HFF-Myc (cell line): ENCODE measurements at regions not wholly inside any gene's neighbourhood (a gene's known extent, or its start where the extent isn't known, plus 50 kb on each side); places are given as distances from the start of the nearest gene placed in this dataset.

ENCODE experiments used
- DNase-seq: peaks from one replicate; pipeline ENCODE4 v3.0.0-alpha.2; 2011; ENCODE audit warnings: low read depth; ENCODE audit errors: extremely low read depth
- H3K4me3 ChIP-seq: replicated peaks from 2 replicates; pipeline ENCODE4 v1.5.1; 2011; ENCODE audit warnings: low read depth, mild to moderate bottlenecking, control low read depth, low read length
- TF ChIP-seq, protein P1 (sequence below): IDR thresholded peaks from 2 replicates; pipeline ENCODE4 v1.5.1; 2012; ENCODE audit warnings: mild to moderate bottlenecking, low read depth, low read length, control low read depth; ENCODE audit errors: missing control alignments

DNA sequence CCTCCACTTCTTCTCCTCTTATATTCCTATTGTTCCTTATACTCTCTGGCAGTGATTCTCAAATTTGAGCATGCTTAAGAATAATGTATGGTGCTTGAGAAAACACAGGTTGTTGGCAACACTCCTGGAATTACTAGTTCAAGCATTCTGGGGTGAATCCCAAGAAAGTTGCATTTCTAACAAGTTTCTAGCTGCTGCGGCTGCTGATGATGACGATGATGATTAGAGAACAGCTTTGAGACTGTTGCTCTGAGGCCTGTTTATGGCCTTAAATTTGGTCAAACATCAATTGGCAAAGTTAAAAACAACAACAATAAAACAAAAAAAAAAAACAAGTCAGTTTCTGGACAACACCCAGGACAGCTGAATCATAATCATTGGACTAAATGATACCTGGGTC lies 961.9 kb downstream of the CDH11 start:
- DNase-seq: no peak
- TF ChIP-seq, protein P1, sequence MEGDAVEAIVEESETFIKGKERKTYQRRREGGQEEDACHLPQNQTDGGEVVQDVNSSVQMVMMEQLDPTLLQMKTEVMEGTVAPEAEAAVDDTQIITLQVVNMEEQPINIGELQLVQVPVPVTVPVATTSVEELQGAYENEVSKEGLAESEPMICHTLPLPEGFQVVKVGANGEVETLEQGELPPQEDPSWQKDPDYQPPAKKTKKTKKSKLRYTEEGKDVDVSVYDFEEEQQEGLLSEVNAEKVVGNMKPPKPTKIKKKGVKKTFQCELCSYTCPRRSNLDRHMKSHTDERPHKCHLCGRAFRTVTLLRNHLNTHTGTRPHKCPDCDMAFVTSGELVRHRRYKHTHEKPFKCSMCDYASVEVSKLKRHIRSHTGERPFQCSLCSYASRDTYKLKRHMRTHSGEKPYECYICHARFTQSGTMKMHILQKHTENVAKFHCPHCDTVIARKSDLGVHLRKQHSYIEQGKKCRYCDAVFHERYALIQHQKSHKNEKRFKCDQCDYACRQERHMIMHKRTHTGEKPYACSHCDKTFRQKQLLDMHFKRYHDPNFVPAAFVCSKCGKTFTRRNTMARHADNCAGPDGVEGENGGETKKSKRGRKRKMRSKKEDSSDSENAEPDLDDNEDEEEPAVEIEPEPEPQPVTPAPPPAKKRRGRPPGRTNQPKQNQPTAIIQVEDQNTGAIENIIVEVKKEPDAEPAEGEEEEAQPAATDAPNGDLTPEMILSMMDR: no peak
- no peak overlapping the region for H3K4me3 ChIP-seq

DNA sequence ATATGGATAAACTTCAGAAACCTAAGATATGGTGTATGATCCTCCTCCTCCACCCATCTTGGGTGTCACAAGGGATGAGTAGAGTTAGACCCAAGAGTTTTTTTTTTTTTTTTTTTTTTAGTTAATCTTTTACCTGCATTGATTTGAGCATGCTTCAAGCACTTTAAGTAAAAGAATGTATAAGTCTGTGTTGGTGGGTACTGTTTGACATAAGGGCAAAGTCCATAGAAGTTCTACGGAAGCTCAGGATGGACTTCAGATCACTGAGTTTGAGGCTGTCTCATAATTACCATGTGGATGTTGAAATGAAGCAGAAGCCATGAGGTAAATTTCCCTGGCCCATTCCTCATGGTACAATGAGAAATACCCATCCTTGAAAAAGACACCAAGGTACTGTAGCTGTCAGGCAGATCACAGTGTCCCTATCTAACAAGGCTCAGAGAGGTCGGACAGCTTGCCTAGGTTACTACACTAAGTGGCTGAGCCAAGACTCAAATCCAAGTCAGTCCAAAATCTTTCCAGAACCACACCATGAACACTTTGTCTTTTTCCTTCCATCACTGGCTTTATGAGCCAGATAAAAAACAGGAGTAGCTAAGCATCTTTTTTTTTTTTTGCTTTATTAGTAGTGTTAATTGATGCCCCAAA lies 962.8 kb downstream of the CDH11 start:
- H3K4me3 ChIP-seq: no peak overlapping the region
- DNase-seq: no peak
- TF ChIP-seq, protein P1: no peak

DNA sequence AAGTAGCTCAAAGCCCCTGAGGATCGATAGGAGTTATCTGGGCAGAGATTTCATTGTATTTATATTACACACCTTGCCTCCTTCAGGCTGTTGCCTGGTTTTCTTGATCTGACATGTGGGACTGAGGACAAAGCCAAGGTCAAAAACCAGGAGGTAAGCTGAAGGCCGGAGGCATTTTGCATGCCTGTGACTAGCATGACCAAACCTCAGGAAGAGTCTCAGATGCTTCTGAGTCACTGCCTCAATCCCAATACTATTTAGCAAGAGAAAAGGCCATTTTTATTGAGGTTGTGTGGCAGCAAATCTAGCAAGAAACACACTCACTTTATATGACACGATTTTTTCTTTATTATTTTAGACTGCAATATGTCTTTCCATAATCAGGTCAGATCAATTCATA lies 968.1 kb downstream of the CDH11 start:
- DNase-seq: no peak
- H3K4me3 ChIP-seq: no peak overlapping the region
- TF ChIP-seq, protein P1: no peak

DNA sequence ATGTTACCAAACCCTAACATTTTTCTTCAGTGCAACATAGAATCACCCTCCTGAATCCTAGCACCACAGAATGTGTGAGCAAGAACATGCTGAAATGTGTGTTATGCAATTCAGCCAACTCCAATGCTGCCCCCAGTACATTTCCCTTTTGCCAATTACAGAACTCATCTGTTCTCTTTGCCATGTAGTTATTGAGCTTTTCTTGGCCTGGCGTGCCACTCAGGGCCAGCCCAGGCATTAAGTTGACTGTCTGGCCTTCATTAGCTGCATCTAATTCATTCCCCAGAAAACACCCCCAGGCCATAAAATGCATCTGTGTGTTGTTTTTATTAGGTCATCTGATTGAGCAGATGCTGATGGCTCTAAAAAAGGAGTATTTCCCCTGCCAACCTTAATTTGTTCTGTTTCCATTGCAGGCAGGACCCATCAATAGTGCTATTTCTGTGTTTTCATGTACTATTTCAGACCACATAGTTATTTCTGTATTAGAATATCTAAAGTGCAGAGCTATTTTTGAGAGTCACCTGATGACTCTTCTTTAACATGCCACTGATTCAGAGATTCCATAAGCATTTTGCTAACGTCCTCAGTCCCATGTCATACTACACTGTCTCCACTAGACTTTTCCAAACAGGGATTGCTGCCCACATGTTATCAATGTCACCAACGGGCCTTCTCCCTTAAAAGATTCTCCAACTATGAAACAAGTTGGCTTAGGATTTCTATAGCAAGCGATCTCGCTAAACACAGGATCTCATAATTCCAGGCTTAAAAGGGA lies 969.7 kb downstream of the CDH11 start:
- no peak for DNase-seq
- TF ChIP-seq, protein P1: no peak
- H3K4me3 ChIP-seq: no peak overlapping the region

DNA sequence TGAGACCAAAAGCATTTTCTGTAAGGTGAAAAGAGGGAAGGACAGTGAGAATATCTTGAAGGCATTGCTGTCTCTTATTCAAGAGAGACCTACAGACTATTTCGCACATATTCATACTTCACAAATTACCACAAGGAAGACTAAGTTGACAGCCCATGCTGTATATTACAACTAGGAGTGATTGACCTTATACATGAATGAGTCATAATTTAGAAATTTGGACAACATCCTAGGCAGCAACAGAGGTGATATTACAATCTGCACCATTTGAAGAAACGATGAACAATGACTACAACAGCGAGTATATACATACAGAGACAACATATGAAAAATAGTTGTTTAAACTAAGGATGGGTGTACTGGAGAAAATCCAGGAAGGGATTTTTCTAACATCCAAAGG lies 971.7 kb downstream of the CDH11 start:
- no peak overlapping the region for H3K4me3 ChIP-seq
- TF ChIP-seq, protein P1: no peak
- no peak for DNase-seq

DNA sequence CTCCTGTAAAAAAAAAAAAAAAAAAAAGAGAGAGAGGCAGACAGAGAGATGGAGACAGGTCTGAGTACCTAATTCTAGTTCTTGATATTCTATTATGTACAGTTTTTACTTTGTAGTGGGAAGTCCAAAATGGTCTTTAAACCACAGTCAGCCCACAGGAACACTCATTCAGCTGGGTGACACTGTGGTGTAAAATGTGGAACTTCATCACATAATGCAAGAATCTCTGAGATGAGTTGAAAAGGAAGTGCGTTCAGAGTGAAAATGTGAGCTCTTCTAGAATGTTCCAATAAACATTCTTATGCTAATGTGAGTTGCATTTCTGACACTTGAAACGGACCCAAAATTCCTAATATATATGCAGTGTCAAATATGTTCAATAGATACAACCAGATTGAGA lies 972.1 kb downstream of the CDH11 start:
- no peak overlapping the region for H3K4me3 ChIP-seq
- TF ChIP-seq, protein P1: no peak
- DNase-seq: no peak
